Right lobe of liver (tissue), 4 donors: ENCODE measurements at regions not wholly inside any gene's neighbourhood (a gene's known extent, or its start where the extent isn't known, plus 50 kb on each side); places are given as distances from the start of the nearest gene placed in this dataset.

Source experiments
- CTCF ChIP-seq, 4 donors: fragments of 200-600 bp in 3 of 4; fragments of 450-650 bp in 1 of 4; IDR thresholded peaks; one replicate each; pipeline versions ENCODE4 v1.5.1 to v1.8.0; 2016 to 2022; ENCODE audit warnings: antibody characterized with exemption in 4 of 4, mild to moderate bottlenecking in 2 of 4
- POLR2A ChIP-seq: fragments of 450-650 bp; IDR thresholded peaks from one replicate; pipeline ENCODE4 v1.6.1; 2017; ENCODE audit warnings: antibody characterized with exemption, mild to moderate bottlenecking
- donor health status: DM: no; HTN: no; CAD: no.
- donor health status: DM: no; HTN: no; CAD: no.
- donor health status: DM: no; HTN: yes; CAD: no.

- TF ChIP-seq CTCF (IDR thresholded peaks at IDR 0.05) (peak in 2 of 4 donors; percentile 16 to 21), POLR2A (no peak)
These were observed 254.4 kb downstream of the KCNE4 start for GRCh38 chr2:223306371-223306770.
